GM23248 (cell line): ENCODE measurements at regions not wholly inside any gene's neighbourhood (a gene's known extent, or its start where the extent isn't known, plus 50 kb on each side); places are given as distances from the start of the nearest gene placed in this dataset.

ENCODE experiments used
- EZH2 ChIP-seq: fragments of 200-600 bp; sonication (generic); IDR thresholded peaks from 2 replicates; pipeline ENCODE4 v1.6.1; 2018; ENCODE audit warnings: antibody characterized with exemption, mild to moderate bottlenecking; ENCODE audit not compliant: insufficient read depth, poor library complexity, severe bottlenecking
- EZH2phosphoT487 ChIP-seq: fragments of 200-600 bp; sonication (generic); IDR thresholded peaks from 2 replicates; pipeline ENCODE4 v1.6.1; 2018; ENCODE audit warnings: antibody characterized with exemption, moderate library complexity, mild to moderate bottlenecking, low read depth; ENCODE audit not compliant: insufficient read depth

GRCh38 chrX:143787341-143787740 lies 66.8 kb upstream of the SPANXN2 start:
- no peak for TF ChIP-seq EZH2
- no peak for TF ChIP-seq EZH2phosphoT487
